Activated naive CD4-positive, alpha-beta T cell treated with anti-CD3 and anti-CD28 coated beads for 36 hours (primary cell): ENCODE measurements at regions not wholly inside any gene's neighbourhood (a gene's known extent, or its start where the extent isn't known, plus 50 kb on each side); places are given as distances from the start of the nearest gene placed in this dataset.

Experiments
- CTCF ChIA-PET: fragments of 350-600 bp; sonication (Branson Sonifier 250); formaldehyde crosslinking; loops from one replicate; lab custom pipeline; 2021; ENCODE audit warnings: antibody characterized with exemption; lab: Charles Lee
- DNase-seq: peaks from one replicate; pipeline ENCODE4 v3.0.0-alpha.2; 2020
- H3K27ac Mint-ChIP-seq: one replicate; pipeline ENCODE4 v1.8.0; 2021; ENCODE audit warnings: mild to moderate bottlenecking, mixed read lengths
- H3K27me3 Mint-ChIP-seq: one replicate; pipeline ENCODE4 v1.8.0; 2021; ENCODE audit warnings: low read depth, mixed read lengths
- H3K36me3 Mint-ChIP-seq: one replicate; pipeline ENCODE4 v1.8.0; 2021; ENCODE audit warnings: low read depth, mixed read lengths
- H3K4me1 Mint-ChIP-seq: one replicate; pipeline ENCODE4 v1.8.0; 2021; ENCODE audit warnings: low read depth, mixed read lengths
- H3K4me3 Mint-ChIP-seq: one replicate; pipeline ENCODE4 v1.8.0; 2021; ENCODE audit warnings: mild to moderate bottlenecking, moderate library complexity, mixed read lengths
- H3K9me3 Mint-ChIP-seq: one replicate; pipeline ENCODE4 v1.8.0; 2021; ENCODE audit warnings: mixed read lengths
- intact Hi-C: fragments of 100-400 bp; cut with micrococcal nuclease; formaldehyde crosslinking; loops from one replicate; pipeline ENCODE4 v1.15.1; 2023

DNA sequence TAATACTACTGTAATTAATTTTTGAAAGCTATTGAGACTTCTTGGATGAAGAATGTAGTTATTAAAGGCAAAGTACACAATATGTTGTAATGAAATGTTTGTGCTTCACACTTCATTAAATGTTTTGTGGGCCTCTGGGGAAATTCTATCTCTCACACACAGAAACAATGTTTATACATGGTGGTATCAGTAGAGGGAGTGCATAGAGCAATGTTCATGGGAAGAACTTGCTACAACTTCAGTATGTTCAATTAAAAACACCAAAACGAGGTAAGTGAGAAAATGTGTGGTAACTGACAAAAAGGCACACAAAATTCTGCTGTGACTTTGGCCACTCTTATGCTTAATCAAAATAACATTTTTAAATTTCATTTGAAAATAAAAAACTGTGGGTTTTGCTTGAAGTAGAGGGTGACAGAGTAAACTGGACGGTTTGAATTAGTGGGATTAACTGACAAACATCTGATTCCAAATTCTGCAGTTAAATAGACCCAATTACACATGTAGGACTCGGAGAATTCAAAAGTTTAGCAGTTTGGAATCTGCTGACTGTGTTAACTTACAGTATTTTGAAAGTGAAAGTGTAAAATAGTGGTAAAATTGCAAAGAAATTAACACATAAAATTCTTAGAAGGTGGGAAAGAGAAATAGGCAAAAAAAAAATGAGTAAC, 111.4 kb upstream of the TTC29 start:
- CTCF ChIA-PET, result interaction anchor here (1.3 kb wide), 1 partner anchor 40 kb away, joined by 3 read pairs; no protein-coding TSS in a partner anchor
- Mint-ChIP-seq H3K4me3 (peak overlapping the region; percentile 70), H3K27ac (peak overlapping the region; percentile 72), H3K27me3 (peaks cover 3% of the 10 kb centered on the region), H3K36me3 (no peaks in the 10 kb centered on the region), H3K9me3 (no peaks in the 10 kb centered on the region), H3K4me1 (peaks cover 5% of the 10 kb centered on the region)
- intact Hi-C loops, result loop anchor here (2.0 kb wide), 1 partner anchor 40 kb away; no protein-coding TSS in a partner anchor
- DNase-seq, result no peak

DNA sequence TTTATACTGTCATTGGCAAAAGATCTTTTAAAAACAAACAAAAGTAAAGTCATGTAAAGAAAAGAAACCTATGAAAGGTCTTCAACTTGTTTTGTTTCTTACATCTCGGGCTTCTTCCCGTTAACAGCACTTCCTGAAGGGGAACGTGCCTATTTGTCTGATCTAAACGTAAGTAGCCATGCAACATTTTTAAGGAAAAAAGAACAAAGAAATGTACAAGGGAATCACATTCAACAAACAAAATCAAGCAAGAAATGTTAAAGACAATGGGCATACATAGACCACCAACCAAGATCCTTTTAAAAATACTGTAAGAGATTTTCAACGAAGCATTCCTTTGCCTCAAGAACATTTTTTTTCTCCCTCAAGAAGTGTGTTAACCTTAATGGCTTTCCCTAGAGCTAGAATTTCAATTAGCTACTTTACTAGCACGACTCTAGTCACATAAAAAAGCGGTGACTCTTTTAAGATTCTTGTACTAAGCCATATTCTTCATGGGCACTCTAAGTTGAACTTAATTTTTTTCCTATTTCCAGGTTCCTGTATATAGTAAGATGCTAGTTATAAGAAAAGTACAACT, 112.0 kb upstream of the TTC29 start:
- DNase-seq, result no peak
- no peaks in the 10 kb centered on the region for H3K36me3 Mint-ChIP-seq
- intact Hi-C loops, result loop anchor here (2.0 kb wide), 1 partner anchor 39 kb away; no protein-coding TSS in a partner anchor
- CTCF ChIA-PET, result interaction anchor here (0.8 to 1.3 kb wide), 2 partner anchors 39 to 114 kb away, joined by 3 read pairs; no protein-coding TSS in a partner anchor
- H3K9me3 Mint-ChIP-seq, result no peaks in the 10 kb centered on the region
- H3K4me1 Mint-ChIP-seq, result peaks cover 5% of the 10 kb centered on the region
- H3K27me3 Mint-ChIP-seq, result no peaks in the 10 kb centered on the region
- H3K27ac Mint-ChIP-seq, result peak overlapping the region; percentile 72
- H3K4me3 Mint-ChIP-seq, result peak overlapping the region; percentile 70

DNA sequence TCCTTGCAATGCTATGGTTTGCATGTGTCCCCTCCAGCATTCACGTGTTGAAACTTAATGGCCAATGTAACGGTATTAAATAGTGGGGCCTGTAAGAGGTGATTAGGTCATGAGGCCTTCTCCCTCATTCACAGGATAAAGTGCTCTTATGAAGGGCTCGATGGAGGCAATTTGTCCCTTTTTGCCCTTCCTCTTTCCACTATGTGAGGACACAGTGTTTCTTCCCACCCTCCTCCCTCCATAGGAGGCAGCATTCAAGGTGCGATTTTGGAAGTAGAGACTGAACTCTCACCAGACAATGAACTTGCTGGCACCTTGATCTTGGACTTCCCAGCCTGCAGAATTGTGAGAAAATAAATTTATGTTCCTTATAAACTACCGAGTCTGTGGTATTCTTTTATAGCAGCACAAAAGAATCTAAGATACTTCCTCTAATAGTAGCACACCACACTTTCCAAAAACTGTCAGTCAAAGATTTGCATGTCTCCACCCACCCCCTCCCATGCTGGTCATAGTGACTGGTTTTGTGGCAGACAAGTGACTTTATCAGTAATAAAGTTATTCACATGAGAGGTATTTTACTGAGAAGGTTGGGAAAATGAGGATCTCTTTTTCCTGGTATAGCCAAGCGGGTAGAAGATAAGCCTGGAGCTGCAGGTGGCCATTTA, 113.5 kb upstream of the TTC29 start:
- Mint-ChIP-seq H3K9me3 (no peaks in the 10 kb centered on the region), H3K36me3 (no peaks in the 10 kb centered on the region), H3K4me1 (peaks cover 5% of the 10 kb centered on the region), H3K27ac (no peak overlapping the region), H3K27me3 (no peaks in the 10 kb centered on the region), H3K4me3 (no peak overlapping the region)
- CTCF ChIA-PET, result no interaction called here
- DNase-seq, result no peak
- intact Hi-C loops, result no loop called here

DNA sequence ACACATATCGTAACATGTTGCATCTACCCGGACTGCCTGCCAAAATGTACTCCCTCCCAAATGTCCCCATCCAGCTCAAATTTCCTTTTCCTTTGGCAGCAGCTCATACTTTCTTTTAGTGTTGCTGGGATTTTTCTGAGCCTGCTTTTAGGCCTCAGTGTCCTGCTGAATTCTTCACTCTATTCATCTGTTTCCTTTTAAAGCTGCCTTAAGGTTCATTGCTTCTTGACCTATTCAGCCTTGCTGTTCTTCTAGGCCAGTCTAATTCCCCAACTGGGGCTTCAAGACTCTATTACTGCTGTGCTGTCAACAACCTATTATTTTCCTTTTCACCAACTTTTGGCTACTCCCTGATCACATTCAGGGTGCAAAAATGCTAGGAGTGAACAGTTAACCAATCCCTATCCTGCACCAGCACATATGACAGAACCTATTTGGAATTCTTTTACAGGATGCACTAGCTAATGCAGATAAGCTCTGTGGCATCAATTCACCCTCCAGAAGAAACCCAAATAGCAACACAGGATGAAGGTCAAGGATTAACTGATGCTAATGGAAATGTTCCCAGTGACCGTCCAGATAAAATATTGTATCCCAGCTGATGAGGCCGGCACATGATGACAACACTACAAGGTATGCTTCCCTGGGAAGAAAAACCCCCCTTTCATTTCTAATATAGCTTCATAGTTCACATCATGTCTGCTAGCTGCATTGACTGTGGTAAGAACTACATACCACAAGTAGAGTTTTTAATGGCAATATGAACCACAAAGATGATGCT, 114.7 kb upstream of the TTC29 start:
- H3K4me3 Mint-ChIP-seq, result no peak overlapping the region
- peaks cover 5% of the 10 kb centered on the region for H3K4me1 Mint-ChIP-seq
- no peaks in the 10 kb centered on the region for H3K9me3 Mint-ChIP-seq
- intact Hi-C loops, result no loop called here
- no peak for DNase-seq
- H3K27me3 Mint-ChIP-seq, result no peaks in the 10 kb centered on the region
- no peaks in the 10 kb centered on the region for H3K36me3 Mint-ChIP-seq
- no peak overlapping the region for H3K27ac Mint-ChIP-seq
- CTCF ChIA-PET, result interaction anchor here (0.6 kb wide), 1 partner anchor 36 kb away, joined by 6 read pairs; no protein-coding TSS in a partner anchor

DNA sequence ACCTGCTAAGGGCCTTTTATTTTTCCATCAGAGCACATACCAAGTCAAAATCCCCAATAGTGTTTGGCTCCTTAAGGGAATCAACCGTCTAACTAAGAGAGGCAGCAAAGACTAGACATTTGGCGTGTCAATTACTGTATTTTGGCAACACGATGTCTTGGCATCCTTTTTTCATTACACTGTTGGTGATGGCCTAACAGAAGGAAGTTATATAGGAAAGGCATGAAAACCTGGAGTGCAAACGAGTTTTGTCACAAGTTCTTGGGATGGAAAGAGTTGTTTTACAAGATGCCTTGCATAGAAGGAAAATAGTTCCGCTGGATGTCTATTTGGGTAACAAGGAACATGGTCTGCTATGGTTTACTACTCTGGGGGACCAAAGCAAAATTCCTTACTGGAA, 119.2 kb upstream of the TTC29 start:
- intact Hi-C loops, result no loop called here

DNA sequence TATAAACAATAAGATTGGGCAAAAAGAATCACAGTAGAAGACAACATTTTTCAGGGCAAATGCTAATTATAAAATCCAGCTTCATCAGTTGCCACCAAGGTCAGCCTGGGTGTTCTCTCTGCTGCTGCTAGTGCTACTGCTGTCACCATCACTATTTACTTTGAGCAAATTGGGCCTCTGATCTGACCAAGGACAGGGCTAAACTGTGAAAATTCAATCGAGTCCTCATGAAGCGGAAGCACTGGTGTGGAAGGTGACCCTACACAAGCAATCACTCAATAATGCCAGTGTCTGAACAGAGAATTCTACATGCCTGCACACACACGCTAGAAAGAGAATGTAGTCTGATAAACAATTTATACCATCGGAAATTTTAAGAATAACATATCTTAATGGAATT, 122.9 kb upstream of the TTC29 start:
- no peaks in the 10 kb centered on the region for H3K36me3 Mint-ChIP-seq
- CTCF ChIA-PET, result no interaction called here
- intact Hi-C loops, result no loop called here
- no peaks in the 10 kb centered on the region for H3K4me1 Mint-ChIP-seq
- H3K4me3 Mint-ChIP-seq, result no peak overlapping the region
- H3K27ac Mint-ChIP-seq, result no peak overlapping the region
- H3K9me3 Mint-ChIP-seq, result peaks cover 6% of the 10 kb centered on the region
- H3K27me3 Mint-ChIP-seq, result peaks cover 13% of the 10 kb centered on the region
- DNase-seq, result no peak

More for the DNA sequence above, 119.2 kb upstream of the TTC29 start:
- no peak overlapping the region for H3K27ac Mint-ChIP-seq
- no peaks in the 10 kb centered on the region for H3K4me1 Mint-ChIP-seq
- no peaks in the 10 kb centered on the region for H3K36me3 Mint-ChIP-seq
- peaks cover 4% of the 10 kb centered on the region for H3K27me3 Mint-ChIP-seq
- DNase-seq, result no peak
- CTCF ChIA-PET, result no interaction called here
- no peak overlapping the region for H3K4me3 Mint-ChIP-seq
- no peaks in the 10 kb centered on the region for H3K9me3 Mint-ChIP-seq

DNA sequence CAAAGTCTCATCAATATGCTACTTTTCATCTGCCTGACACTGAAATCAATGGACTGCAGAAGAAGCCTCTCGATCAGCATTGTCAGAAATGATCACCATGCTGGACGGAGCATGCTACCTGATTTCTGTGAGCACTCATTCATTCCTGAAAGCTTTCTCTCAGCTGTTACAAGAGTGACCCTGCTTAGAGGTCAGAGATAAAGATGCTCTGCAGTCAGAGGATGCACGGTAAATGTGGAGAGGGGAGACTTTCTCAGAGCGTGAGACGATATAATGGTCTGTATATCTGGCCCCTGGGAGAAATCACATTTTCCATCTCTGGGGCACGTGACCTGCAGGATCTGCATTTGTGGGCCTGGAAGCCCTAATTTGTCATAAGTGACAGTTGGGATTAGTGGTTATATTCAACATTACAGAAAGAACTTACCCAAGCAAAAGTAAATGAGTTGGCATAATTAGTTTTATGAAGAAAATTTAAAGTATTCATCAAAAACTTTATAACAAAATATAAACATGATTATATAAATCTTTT, 125.6 kb upstream of the TTC29 start:
- H3K9me3 Mint-ChIP-seq, result peaks cover 6% of the 10 kb centered on the region
- H3K4me1 Mint-ChIP-seq, result no peaks in the 10 kb centered on the region
- no peaks in the 10 kb centered on the region for H3K36me3 Mint-ChIP-seq
- no peak overlapping the region for H3K4me3 Mint-ChIP-seq
- H3K27ac Mint-ChIP-seq, result no peak overlapping the region
- CTCF ChIA-PET, result no interaction called here
- no peak for DNase-seq
- intact Hi-C loops, result no loop called here
- H3K27me3 Mint-ChIP-seq, result peaks cover 13% of the 10 kb centered on the region

DNA sequence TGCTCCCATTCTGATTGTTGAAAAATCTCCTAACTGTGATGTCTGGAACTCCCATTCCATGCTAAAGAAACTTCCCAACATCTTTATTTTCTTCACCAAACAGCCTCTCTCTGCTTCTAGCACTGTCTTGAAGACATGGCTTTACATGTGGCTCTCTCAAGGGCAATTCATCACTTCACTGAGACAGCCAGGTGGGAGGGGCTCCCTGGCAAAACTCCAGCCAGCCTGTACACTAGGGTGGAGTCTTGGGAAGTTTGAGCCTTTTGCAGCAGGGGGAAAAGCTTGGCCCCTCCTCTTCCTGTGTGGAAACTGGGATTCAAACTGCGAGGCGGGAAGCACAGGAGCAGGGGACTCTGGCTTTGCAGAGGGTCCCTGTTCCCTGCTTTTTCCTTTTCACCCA, 130.5 kb upstream of the TTC29 start:
- Mint-ChIP-seq H3K4me3 (no peak overlapping the region), H3K9me3 (peaks cover 6% of the 10 kb centered on the region), H3K27me3 (peaks cover 15% of the 10 kb centered on the region), H3K4me1 (no peaks in the 10 kb centered on the region), H3K27ac (no peak overlapping the region), H3K36me3 (no peaks in the 10 kb centered on the region)
- no peak for DNase-seq
- intact Hi-C loops, result no loop called here
- CTCF ChIA-PET, result no interaction called here

DNA sequence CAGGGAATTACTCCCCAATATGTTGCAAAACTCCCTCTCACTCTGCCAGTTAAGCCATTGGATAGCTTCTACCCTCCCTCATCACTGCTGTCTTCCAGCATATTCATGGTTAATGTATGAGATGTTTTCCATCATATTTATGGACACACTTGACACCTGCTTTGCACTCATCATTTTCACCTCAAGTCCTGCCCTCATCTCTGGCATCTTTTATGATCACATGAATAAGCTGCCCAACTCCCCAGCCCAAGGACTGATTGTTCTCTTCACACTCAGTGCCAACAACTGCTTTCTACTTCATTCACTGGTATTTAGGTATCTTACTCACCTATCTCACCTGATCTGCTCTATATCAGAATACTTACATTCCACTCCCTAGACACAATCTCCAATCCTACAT, 131.1 kb upstream of the TTC29 start:
- CTCF ChIA-PET, result interaction anchor here (0.6 to 1.0 kb wide), 2 partner anchors 58 to 182 kb away, joined by 3 read pairs; no protein-coding TSS in a partner anchor
- intact Hi-C loops, result no loop called here
- peaks cover 15% of the 10 kb centered on the region for H3K27me3 Mint-ChIP-seq

DNA sequence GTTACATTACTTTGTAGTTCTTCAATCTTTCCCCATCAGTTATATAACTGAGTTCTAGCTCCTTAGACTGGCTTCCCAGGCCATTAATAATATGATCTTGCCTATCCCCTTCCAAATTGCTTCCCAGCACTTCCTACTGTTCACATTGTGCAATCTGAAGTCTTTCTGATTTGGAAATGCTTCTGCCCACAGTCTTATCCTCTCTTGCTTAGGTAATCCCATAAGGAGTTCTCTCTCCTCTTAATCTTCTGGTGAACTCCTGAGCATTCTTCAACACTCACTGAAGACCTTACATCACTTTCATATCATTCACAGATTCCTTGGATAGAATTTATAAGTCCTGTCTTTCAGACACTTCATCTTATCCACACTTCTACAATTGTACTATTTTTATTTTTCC, 132.7 kb upstream of the TTC29 start:
- no peak for DNase-seq
- CTCF ChIA-PET, result interaction anchor here (0.5 kb wide), 1 partner anchor 102 kb away, joined by 3 read pairs; no protein-coding TSS in a partner anchor
- no peak overlapping the region for H3K27ac Mint-ChIP-seq
- peaks cover under 1% of the 10 kb centered on the region for H3K9me3 Mint-ChIP-seq
- H3K4me1 Mint-ChIP-seq, result no peaks in the 10 kb centered on the region
- H3K27me3 Mint-ChIP-seq, result peaks cover 7% of the 10 kb centered on the region
- intact Hi-C loops, result no loop called here
- H3K4me3 Mint-ChIP-seq, result no peak overlapping the region
- no peaks in the 10 kb centered on the region for H3K36me3 Mint-ChIP-seq

More for the DNA sequence above, 131.1 kb upstream of the TTC29 start:
- peaks cover 6% of the 10 kb centered on the region for H3K9me3 Mint-ChIP-seq
- no peak overlapping the region for H3K27ac Mint-ChIP-seq
- no peak for DNase-seq
- no peak overlapping the region for H3K4me3 Mint-ChIP-seq
- no peaks in the 10 kb centered on the region for H3K4me1 Mint-ChIP-seq
- H3K36me3 Mint-ChIP-seq, result no peaks in the 10 kb centered on the region

DNA sequence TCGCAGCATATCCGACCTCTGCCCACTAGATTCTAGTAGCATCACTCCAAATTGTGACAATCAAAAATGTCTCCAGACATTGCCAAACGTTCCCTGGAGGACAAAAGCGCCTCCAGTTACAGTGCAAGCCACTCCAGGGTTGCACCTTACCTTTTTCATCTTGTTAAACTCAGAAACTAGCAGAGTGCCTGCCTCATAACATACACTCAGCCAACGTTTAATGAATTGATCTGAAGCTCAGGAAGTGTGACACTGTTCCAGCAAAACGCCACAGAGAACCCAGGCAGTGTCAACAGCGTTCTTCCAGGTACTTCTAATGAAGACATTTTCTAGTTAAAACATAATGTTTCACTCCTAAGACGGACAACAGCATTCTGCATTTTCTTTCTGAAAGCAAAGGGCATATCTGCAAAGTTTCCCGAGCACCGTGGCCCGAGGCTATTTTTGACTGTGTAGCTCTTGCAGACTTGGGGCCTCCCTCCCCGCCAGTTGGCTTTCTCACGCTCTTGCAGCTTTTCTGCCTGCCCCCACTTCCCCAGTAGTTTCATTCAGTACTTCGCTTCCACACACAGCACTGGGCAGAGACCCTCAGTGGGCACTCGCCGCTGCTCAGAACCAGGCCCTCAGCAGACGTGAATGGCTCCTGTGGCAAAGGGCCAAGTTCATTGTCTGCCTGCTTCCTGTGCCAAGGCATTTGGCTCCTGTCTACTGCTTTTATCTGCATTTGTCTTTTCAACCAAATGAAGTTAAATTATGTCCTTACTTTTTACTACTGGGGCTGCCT, 133.4 kb upstream of the TTC29 start:
- Mint-ChIP-seq H3K4me3 (no peak overlapping the region), H3K36me3 (no peaks in the 10 kb centered on the region), H3K9me3 (no peaks in the 10 kb centered on the region), H3K27ac (no peak overlapping the region), H3K27me3 (peaks cover 6% of the 10 kb centered on the region), H3K4me1 (no peaks in the 10 kb centered on the region)
- no peak for DNase-seq
- CTCF ChIA-PET, result interaction anchor here (0.5 kb wide), 1 partner anchor 102 kb away, joined by 3 read pairs; no protein-coding TSS in a partner anchor
- intact Hi-C loops, result no loop called here
